PC-9 (cell line): ENCODE measurements at regions not wholly inside any gene's neighbourhood (a gene's known extent, or its start where the extent isn't known, plus 50 kb on each side); places are given as distances from the start of the nearest gene placed in this dataset.

Source experiments
- CTCF ChIP-seq: fragments of 200-600 bp; sonication (generic); conservative IDR thresholded peaks from 2 replicates; pipeline ENCODE4 v1.6.1; 2017; ENCODE audit warnings: mixed run types, antibody characterized with exemption, mild to moderate bottlenecking, moderate library complexity
- EZH2 ChIP-seq: fragments of 200-600 bp; sonication (generic); IDR thresholded peaks from 2 replicates; pipeline ENCODE4 v1.8.0; 2017; ENCODE audit warnings: antibody characterized with exemption, low read depth

- TF ChIP-seq CTCF (no peak), EZH2 (no peak)
Measured at GRCh38 chr9:135255033-135255840, 167.8 kb downstream of the OLFM1 start.
